HG02678 (cell line): ENCODE measurements at regions not wholly inside any gene's neighbourhood (a gene's known extent, or its start where the extent isn't known, plus 50 kb on each side); places are given as distances from the start of the nearest gene placed in this dataset.

ENCODE experiments used
- ATAC-seq: cut with Tn5 transposase; IDR thresholded peaks from one replicate; pipeline ENCODE4 v1.9.1; 2021; ENCODE audit warnings: mild to moderate bottlenecking, moderate library complexity; ENCODE audit not compliant: unreplicated experiment

- ATAC-seq = no peak
Measured at GRCh38 chr2:150791567-150791966, 304.1 kb upstream of the RND3 start.

GRCh38 chr2:150789376-150789905 is 302.0 kb upstream of the RND3 start:
- ATAC-seq = no peak

DNA sequence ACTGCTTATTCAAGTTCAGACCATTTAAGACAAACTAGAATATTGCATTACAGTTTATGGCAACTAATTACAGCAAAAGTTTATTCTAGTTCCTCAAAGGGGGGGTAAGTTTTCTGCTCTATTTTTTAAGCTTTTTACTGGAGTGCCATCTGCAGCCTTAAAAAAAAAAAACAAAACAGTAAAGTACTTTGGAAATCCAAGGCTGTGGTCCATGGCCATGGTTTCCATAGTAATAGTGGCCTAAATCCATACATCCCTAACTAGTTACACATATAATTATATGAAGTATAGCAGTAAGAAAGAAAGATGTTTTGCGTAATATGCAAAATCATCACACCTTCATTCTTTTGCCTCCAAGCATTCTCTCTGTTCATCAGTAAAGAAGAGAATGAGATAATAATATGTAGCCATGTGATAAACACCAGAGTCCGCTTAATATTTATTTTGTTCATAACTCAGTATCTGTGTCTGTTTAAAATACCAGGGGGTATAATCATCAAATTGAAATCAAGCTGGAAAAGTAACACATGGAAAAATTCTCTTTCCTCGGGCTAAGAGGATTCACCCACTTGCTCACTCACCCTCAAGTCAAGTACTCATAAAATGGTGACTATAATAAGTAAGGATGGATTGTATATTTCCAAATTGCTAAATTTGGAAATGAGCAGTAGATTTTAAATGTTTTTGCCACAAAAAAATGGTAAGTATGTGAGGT is 301.1 kb upstream of the RND3 start:
- no peak for ATAC-seq

DNA sequence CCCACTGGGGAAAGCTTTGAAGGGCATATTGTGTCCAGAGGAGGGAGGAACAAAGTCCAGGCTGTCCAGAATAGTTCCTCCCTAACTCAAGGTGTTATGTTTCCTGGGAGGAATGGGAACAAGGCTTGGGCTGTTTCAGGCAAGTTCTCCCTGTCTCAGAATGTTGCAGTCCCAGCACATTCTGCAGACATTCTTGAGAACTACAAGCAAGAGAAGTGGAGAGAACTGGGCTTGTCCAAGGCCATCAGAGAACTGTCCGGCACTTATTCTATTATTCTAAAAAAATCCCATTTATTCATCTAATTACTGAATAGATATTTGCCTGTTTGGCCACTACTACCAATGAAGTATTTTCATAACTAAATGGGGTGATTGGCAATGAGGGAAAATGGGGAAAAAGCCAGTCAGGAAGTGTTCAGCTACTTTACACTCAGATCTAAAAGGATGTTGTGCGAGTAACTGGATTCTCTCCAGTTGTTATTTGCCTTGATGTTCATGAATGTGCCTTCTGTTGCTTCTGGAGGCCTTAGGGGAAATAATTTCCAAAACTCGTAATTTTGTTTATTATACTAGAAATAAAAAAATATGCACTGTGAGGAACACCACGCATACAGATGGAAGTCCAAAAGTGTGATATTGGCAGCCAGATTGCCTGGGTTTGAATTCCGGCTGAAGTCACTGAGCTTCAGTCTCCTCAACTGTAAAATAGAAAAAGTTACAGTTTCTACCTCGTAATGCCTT is 300.1 kb upstream of the RND3 start:
- ATAC-seq = no peak

- no peak for ATAC-seq
Measured at GRCh38 chr2:150784389-150784788, 296.9 kb upstream of the RND3 start.

- no peak for ATAC-seq
Measured at GRCh38 chr2:150783896-150784295, 296.4 kb upstream of the RND3 start.

DNA sequence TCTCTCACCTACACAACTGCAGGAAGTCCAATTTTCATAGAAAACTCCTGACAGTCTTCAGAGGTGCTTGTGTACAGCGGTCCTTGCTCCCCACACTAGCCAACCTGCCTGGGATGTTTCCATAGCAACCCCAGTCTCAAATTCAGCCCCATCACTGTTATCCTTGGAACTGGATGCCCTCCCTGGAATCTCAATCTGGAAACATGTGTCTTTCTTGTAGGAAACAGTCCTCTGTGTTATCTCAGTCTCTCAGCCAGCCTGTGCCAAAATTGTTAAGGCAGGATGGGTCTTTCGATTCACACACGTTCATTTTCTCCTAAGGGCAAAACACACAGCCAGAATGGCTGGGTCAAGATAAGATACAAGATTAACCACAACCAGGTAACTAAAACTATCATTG is 295.5 kb upstream of the RND3 start:
- no peak for ATAC-seq

- no peak for ATAC-seq
Measured at GRCh38 chr2:150782613-150783012, 295.1 kb upstream of the RND3 start.

GRCh38 chr2:150781142-150781541 is 293.7 kb upstream of the RND3 start:
- no peak for ATAC-seq

- no peak for ATAC-seq
Measured at GRCh38 chr2:150778828-150779227, 291.4 kb upstream of the RND3 start.

DNA sequence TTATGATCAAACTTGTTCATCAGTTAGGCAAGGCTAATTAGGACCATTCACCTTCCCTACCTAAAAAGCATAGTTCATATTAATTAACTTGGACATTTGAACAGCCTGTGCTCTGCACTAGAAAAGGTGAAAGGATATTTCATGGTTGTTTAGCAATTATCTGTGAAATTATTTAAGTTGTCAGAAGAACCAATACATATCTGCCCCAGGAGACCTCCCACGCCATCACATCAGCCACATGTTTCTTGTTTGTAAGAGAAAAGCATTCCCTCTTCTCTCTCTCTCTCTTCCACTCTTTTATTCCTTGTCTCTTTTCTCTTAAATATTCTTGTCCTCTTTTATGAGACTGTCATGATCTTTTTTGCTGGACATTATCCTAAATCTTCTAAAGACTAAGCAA is 282.0 kb upstream of the RND3 start:
- no peak for ATAC-seq

DNA sequence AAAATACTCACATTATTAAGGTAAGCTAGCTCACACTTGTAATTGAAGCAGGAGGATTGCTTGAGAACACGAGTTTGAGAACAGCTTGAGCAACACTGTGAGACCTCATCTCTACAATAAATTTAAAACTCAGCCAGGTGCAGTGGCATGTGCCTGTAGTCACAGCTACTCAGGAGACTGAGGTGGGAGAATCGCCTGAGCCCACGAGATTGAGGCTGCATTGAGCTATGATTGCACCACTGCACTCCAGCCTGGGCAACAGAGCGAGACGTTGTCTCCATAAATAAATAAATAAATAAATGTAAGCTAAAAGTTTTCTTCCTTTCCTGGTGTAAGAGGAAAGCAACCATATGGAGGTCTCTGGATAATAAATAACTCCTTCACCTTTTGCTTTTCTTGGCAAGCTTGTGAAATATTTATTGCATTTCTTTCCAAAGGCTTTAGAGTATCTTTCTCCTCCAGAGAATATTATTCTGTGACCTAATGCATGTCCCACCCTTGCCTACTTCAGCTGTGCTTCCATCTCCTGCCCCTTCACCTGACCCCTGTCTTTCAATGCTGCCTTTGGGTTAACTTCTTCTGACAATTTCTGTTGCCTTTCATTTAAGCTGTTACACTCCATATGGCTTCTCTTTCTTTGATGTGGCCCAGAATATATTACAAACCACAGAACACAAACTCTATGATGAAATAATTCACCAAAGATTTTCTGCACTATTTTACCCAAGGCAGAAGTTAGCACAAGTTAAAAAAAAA is 280.7 kb upstream of the RND3 start:
- no peak for ATAC-seq

DNA sequence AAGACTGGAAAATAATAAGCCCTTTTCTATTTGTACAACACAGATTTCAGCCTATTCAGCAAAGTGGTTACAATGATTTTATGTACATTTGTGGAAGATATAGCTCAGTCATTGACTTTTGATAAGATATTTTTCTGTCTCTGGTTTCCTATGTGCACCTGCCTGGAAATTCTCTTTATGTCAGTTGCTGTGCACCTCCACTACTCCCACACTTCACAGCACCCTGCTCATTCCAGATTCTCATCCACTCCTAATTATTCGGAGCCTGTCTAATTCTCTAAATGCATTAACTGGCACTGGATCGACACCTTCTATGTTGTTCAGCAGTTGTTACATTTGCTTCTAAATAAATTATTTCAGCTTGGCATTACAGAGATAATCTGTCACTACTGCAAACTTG is 275.1 kb upstream of the RND3 start:
- ATAC-seq = no peak

DNA sequence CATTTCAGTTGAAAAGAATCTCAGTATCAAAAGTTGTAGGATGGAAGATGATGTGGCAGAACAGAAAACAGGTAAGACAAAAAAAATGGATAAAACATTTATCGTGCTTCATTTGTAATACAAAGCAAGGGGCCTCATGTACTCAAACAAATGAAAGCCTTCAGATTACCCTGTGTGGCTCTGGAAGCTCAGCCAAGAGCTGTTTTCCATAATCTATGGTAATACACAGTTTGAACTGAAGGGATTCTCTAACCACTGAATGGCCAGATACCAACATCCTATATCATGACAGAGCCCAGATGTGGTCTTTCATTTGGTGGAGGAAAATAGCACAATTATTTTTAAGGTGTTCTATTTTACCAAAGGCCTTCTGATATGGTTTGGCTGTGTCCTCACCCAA is 272.1 kb upstream of the RND3 start:
- ATAC-seq = no peak

- ATAC-seq = no peak
Measured at GRCh38 chr2:150759106-150759505, 271.6 kb upstream of the RND3 start.

DNA sequence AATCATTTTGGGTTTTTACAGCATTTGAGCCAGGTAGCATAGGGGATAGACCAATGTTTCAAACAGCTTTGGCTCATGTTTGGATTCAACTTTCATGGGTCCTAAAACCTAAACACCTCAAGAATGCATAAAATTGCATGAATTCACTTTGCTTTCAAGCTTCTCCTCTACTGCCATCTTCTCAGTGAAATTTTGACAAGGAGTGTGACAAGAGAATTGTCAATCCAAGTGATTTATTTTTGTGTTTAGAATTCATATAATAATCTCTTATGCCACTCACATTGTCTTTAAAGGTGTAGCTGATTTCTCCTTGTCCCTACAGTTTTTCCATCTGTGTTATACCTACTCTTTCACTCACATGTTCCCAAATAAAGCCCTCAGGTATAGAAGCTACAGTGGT is 264.8 kb upstream of the RND3 start:
- no peak for ATAC-seq

DNA sequence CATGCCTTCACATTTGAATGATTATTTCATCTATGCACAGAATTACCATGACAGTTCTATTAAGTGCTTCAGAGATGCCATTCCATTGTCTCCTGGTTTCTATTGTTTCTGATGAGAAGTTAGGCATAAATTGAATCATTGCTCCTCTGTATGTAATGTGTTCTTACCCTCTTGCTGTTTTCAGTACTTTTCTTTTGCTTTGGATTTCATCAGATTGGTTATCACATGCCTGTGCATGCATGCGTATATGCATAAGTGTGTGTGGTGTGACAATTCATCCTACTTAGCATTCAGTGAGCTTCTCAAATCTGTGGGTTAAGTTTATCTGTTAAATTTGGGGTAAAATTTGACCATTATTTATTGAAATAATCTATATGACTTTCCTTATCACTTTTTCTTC is 263.3 kb upstream of the RND3 start:
- no peak for ATAC-seq

- ATAC-seq = no peak
Measured at GRCh38 chr2:150742094-150742493, 254.6 kb upstream of the RND3 start.

DNA sequence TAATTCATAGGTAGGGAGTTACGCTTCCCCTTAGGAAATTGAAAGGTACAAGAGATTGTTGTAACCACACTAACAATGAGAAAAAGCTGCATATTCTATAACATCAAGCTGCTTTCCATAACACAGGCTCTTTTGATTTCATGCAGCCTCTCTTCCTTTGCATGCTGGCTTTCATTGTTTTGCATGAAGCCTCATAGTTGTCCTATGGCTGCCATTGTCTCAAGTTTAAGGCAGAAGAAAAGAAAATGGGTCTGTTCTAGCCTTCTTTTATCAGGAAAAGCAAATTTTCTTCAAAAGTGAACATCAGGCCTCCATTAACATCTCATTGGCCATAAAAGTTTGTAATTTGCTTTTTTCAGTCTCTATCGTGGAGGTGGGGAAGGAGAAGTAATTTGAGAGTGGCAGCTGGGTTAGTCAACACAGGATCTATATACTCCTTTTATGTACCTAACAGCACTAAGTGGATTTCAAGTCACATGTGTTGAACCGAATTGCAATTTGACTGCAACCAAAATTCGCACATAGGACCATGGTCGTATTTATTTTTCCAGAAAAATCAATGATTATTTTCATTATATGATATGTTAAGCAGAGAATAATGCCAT is 248.5 kb upstream of the RND3 start:
- ATAC-seq = no peak

DNA sequence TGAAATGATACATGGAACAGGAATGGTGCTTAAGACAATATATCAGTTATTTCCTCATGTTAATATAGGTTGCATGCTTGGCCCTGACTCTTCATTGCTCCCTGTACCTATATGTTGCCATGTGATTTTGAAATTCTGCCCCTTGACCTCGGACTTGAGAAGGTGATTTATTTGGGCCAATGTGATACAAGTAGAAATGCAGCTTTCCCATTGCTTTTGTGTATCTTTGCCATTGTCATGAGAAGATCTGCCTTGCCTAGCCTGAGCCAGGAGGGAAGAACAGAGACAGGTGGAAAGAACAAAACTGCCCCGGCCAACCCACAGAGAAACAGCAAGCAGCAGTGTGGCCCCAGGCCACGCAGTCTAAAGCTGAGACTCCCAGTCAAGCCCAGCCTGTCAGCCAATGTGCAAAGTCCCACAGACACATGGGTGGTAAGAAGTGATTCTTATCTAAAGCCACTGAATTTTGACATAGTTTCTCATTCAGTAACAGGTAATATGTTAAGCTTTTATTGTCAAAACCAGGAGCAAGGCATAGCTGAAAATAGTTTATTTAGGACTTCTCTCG is 245.7 kb upstream of the RND3 start:
- ATAC-seq = no peak

DNA sequence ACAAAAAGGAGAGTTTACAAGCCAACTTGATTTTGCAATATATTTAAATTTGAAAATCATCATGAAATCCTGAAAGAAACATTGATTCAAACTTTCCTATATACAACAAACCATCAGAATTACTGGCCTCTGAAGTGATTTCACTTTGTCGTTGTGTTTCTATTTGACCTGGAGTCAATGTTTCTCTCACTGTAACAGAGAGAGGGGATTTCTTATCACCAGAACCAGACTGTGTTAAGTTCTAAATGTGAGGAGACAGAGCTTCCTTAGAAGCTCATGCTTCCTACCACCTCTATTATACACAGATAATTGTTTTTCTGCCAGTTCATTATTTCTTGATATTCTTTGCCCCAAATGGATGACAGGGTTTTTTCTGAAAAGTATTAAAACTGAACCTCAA is 245.0 kb upstream of the RND3 start:
- ATAC-seq = no peak
